ENCODE measurements at regions not wholly inside any gene's neighbourhood (a gene's known extent, or its start where the extent isn't known, plus 50 kb on each side); places are given as distances from the start of the nearest gene placed in this dataset.

DNA sequence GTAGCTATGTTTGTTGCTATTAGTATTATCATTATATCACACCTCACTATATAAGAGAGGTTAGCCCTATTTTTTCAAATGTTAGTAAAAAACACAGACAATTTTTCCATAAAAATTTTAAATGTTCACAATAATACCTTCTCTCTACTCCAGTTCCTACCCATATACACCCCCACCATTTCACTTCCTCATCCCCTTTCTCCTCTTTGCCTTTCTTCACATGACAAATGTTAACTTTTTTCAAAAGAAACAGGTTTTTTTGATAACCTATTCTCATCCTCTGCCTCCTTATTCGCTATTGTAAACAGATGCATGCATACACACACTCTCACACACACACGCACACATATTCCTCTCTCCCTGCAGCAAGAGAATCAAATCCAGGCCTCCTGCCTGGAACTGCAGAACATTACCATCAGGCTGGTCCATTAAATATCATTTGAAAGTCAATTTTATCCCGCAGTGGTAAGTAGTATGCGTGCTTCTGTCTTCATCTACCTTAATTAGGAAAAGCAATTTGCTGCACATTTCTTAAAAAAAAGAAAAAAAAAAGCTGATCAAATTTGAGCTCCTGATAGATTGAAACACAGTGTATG lies 55.5 kb downstream of the MID1IP1 start:
- DNase-seq, result no peak

DNA sequence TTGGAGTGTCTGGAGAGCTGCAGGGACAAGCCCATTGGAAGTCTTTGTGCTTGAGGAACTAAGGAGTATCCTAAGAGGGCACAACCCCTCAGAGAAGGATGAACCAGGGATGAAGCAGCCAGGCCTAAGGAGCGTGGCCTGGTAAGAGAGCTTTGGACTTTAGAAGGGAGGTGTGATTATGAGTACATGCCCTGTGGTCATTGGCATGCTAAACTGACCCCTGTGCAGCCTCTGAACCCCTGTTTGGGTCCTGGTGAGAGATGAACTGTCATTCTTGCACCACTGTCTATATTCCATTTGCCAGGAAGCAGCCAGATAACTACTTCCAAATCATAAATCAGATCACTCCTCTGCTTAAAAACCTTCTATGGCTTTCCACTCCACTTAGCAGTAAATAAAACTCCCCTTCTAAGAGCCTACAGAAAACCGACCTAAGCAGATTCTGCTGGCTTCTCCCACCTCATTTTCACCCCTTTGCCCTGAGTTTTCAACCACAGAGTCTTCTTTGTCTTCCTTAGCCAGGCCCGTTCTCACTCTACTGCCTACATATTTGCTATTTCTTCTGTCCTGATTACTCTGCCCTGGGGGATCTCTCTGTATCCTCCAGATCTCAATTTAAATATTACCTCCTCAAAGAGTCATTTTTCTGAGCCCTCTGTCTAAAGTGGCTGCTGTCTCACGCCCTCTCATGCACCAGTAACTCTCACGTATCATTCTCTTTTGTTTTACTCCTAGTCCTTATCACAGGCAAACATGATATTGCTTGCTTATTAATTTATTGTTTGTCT lies 56.7 kb downstream of the MID1IP1 start:
- no peak for DNase-seq

DNA sequence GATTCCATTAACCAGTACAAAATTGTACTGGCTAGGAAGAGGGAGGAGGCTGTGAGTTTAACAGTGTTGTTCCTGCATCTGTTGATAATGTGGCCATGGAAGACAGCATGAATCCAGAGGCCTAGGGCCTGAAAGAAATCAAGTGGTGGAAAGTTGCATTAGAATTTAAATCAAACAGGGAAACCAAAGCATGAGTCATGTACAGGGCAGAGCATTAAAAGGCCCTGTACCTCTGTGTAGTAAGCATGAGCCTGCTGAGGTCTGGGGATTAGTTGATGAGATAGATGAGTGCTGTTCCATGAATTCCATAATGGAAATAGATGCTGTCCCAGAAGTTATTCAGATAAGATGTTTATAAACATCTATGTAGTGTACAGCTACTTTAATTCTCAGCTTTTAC lies 58.3 kb downstream of the MID1IP1 start:
- no peak for DNase-seq

GRCh38 chrX:38860106-38861013 lies 59.1 kb downstream of the MID1IP1 start:
- DNase-seq, result no peak

DNA sequence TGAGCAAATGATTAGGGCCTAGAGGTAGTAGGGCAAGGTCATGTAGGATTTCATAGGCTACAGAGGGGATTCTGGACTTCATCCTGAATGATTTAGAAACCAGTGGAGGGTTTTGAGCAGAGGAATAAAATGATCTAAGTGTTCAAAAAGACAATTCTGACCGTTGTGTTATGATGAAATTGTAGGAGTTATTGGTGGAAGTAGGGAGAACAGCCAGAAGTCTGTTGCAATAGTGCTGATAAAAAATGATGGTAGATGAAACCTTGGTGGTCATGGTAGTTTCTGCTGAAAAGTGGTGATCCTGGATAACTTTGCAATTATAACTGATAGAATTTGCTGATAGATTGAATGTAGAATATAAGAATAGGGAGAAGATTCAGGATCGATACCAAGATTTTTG lies 60.2 kb downstream of the MID1IP1 start:
- no peak for DNase-seq

- no peak for DNase-seq
Observed at GRCh38 chrX:38862100-38862499, 60.8 kb downstream of the MID1IP1 start.

DNA sequence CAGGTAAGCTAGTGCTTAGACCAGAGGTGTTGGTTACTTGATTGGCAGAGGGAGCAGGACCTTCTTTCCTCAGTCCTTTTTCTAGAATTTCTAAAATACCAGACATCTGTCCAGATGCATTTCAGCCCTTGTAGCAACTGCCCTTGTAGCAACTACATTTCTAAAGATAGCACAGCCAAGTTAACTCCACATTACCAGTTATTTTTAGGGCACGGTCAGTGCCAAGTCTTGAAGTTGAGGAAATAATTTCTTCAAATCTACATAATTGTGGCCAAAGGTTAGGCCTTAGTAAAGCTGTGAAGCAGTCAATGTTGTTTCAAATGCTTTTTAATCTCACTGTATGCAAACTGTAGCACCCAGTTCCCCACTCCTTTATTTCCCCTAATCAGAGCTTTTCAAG lies 62.9 kb downstream of the MID1IP1 start:
- no peak for DNase-seq

GRCh38 chrX:38868321-38868720 lies 67.1 kb downstream of the MID1IP1 start:
- no peak for DNase-seq

DNA sequence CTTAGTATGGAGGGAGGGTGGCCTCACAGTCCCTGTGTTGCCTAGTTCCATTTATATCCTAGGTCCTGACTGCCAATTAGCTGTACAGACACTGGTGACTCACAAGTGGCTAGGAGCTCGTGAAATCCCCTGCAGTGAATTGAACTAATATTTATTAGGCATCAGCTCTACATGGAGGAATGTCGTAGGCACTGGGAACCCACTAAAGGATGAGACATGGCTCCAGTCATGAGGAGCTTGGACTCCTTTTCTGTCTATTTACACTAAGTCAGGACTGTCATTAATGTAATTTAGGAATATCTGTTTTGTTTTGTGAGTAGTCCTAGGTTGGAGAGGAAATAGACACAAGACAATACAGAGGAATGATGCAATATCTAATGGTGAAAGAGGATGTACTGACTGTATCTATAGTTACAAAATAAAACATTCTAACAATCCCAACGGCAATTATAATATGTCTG lies 67.7 kb downstream of the MID1IP1 start:
- no peak for DNase-seq

- DNase-seq, result no peak
Observed at GRCh38 chrX:38870361-38870895, 69.2 kb downstream of the MID1IP1 start.

DNA sequence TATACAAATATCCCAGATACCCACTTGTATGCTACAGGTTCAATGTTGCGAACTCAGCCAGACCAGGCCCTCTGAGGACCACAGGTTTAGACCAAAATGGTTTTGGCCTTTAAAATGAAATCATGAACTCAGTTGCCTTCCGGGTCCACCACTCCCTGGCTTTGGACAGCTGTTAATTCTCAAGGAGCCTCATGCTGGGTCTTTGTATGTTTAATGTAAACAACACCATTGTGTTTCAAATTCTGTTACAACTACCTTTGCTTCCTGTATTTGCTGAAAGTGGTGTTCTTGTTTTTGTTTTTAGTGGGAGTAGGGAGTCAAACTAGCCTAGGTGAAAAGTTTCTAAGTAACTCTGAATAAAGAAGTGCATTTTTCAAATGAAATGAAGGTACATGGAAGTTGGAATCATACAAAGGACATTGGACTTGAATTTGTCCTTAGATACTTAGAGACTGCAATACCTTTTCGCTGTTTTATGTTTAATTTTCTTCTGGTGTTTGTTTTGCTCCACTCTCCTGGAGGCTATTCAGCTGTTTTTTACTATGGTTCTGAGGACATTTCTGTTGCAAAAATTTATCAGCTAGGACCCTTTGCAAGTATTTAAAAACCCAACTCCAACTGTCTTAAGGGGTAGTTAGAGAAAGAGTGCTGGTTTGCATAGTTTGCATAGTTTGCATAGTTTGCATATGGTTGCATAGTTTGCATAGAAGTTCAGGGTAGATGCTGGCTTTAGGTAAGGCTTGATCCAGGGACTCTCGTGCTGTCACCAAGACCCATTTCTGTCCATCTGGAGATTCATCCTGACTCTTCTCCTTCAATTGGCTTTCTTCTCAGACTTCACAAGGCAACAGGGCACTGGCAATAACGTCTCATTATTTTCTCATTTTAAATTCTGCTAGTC lies 70.1 kb downstream of the MID1IP1 start:
- DNase-seq, result no peak

- no peak for DNase-seq
Observed at GRCh38 chrX:38877366-38877765, 76.1 kb downstream of the MID1IP1 start.

- no peak for DNase-seq
Observed at GRCh38 chrX:38878641-38879340, 77.5 kb downstream of the MID1IP1 start.

DNA sequence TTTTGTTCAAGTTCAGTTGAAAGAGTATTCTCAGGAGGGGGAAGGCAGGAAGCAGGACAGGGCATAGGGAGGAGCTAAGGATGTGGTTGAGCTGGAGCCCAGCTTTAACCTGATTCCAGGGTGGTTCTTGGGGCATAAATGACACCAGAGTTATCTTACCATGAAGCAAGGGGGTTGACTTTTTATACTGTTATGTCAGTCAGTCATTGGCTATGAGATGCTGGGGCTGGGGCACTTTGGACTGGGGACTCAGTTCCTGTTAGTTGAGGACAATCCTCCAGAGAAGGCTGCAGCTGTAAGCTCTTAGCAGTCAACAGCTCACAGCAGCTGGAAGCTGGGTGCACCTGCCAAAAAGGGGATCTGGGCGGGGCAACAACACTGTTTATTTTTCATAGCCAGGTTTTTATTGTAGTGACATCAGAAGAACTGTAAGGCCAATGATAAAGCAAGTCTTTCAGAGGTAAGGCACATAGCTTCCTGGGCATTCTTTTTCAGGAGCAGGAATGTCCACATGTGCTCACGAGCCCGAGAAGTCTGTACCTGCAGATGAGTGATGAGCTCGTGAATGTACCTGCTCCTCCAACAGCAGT lies 78.5 kb downstream of the MID1IP1 start:
- DNase-seq, result no peak

DNA sequence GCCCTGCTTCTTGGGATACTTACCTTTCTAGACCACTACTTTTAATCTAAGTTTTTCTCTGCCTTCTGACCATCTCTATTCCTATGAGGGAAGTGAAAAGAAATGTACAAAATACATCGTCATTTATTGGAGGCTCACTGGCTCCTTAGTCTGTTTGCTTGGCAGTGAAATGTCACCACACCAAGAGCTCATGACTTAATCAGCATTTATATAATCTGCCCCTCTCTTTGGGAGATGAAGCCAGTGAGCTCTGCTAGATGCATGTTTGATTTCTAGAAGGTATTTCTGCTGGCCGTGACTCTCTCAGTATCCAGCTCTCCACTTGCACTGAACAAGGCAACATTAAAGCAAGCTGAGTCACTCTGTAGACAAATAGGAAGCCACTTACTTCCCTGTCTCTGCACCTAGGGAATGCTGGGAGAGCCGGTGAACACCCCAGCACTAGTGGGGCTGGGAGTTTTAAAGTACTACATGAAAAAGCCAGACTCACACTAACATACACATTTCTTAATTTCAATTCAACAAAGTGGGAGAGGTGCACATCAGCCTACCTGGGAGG lies 79.1 kb downstream of the MID1IP1 start:
- DNase-seq, result no peak

- DNase-seq, result no peak
Observed at GRCh38 chrX:38881066-38881465, 79.8 kb downstream of the MID1IP1 start.

GRCh38 chrX:38881727-38882126 lies 80.5 kb downstream of the MID1IP1 start:
- no peak for DNase-seq

DNA sequence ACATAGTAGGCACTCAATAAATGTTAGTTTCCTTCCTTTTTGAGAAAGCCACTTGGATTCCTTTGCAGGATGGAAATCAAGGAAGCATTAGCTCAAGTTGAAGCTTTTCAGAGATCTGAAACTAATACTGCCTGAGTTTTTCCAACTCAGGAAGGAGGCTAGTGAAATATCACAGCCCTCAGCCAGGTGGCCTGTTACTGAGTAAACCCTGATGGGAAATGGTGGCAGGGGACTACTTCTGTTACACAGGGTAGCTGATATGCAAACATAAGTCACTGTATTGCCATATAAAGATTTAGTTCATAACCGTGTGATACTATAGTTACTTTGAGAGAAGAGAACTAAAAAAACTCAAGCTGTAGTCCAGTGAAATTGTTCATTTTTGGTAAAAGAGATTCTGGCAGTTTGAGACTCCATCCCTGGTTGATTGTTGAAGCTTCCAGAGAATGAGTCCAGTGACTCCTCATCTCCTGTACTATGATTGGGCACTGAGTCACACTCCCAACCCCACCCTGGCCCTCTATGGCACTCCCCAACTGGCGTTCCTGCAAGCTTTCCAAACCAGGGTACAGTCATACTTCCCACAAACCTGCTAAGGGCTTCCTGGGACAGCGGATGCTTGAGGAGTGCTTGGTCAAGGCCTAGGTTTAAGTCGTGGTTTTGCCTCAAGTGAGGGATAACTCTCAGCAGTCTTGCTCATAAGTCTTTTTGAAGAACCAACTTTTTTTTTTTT lies 81.8 kb downstream of the MID1IP1 start:
- no peak for DNase-seq

- no peak for DNase-seq
Observed at GRCh38 chrX:38886112-38886511, 84.9 kb downstream of the MID1IP1 start.

- DNase-seq, result no peak
Observed at GRCh38 chrX:38887222-38887621, 86.0 kb downstream of the MID1IP1 start.

Measured in eye (tissue), 1 donor.